ENCODE measurements at regions not wholly inside any gene's neighbourhood (a gene's known extent, or its start where the extent isn't known, plus 50 kb on each side); places are given as distances from the start of the nearest gene placed in this dataset.
"Not testable (repeated sequence)": the region's sequence is repeated elsewhere in the genome, so short reads cannot be mapped to it uniquely, and the experiment has no call there.

GRCh38 chr5:92283521-92283920 is 900.4 kb upstream of the ARRDC3 start:
- H3K27ac ChIP-seq, result no peak overlapping the region
- TF ChIP-seq CTCF (IDR thresholded peaks at IDR 0.05) (no peak), ZFX (IDR thresholded peaks at IDR 0.05; ENCODE audit: borderline replicate concordance) (no peak)

GRCh38 chr5:92271750-92272149 is 888.6 kb upstream of the ARRDC3 start:
- not testable (repeated sequence) for H3K27ac ChIP-seq

- TF ChIP-seq ZFX (IDR thresholded peaks at IDR 0.05; ENCODE audit: borderline replicate concordance), result no peak
- TF ChIP-seq CTCF (IDR thresholded peaks at IDR 0.05), result no peak
- H3K27ac ChIP-seq, result no peak overlapping the region
These were observed 885.2 kb upstream of the ARRDC3 start for GRCh38 chr5:92268343-92268742.

- no peak overlapping the region for H3K27ac ChIP-seq
- TF ChIP-seq CTCF (IDR thresholded peaks at IDR 0.05) (no peak), ZFX (IDR thresholded peaks at IDR 0.05; ENCODE audit: borderline replicate concordance) (no peak)
These were observed 884.7 kb upstream of the ARRDC3 start for GRCh38 chr5:92267830-92268229.

- TF ChIP-seq CTCF (IDR thresholded peaks at IDR 0.05) (no peak), ZFX (IDR thresholded peaks at IDR 0.05; ENCODE audit: borderline replicate concordance) (no peak)
These were observed 882.7 kb upstream of the ARRDC3 start for GRCh38 chr5:92265804-92266203.

GRCh38 chr5:92255605-92256004 is 872.5 kb upstream of the ARRDC3 start:
- not testable (repeated sequence) for H3K27ac ChIP-seq

More at GRCh38 chr5:92265804-92266203, 882.7 kb upstream of the ARRDC3 start:
- no peak overlapping the region for H3K27ac ChIP-seq

GRCh38 chr5:92248518-92248917 is 865.4 kb upstream of the ARRDC3 start:
- H3K27ac ChIP-seq, result no peak overlapping the region
- no peak for TF ChIP-seq CTCF (IDR thresholded peaks at IDR 0.05)

GRCh38 chr5:92242170-92242569 is 859.1 kb upstream of the ARRDC3 start:
- H3K27ac ChIP-seq, result no peak overlapping the region
- no peak for TF ChIP-seq CTCF (IDR thresholded peaks at IDR 0.05)

- no peak overlapping the region for H3K27ac ChIP-seq
- TF ChIP-seq ZFX (IDR thresholded peaks at IDR 0.05; ENCODE audit: borderline replicate concordance), result no peak
- no peak for TF ChIP-seq CTCF (IDR thresholded peaks at IDR 0.05)
These were observed 854.8 kb upstream of the ARRDC3 start for GRCh38 chr5:92237896-92238295.
